Liver (tissue), 8 donors: ENCODE measurements at regions not wholly inside any gene's neighbourhood (a gene's known extent, or its start where the extent isn't known, plus 50 kb on each side); places are given as distances from the start of the nearest gene placed in this dataset.

ENCODE experiments used
- DNase-seq: peaks from one replicate; pipeline ENCODE4 v3.0.0-alpha.2; 2017; ENCODE audit warnings: low spot score
- H3K27ac ChIP-seq, 2 donors: one replicate each; pipeline ENCODE4 v1.7.0; 2013; ENCODE audit warnings: inconsistent platforms in 2 of 2, low read length in 2 of 2, control low read depth in 1 of 2, low read depth in 1 of 2, mild to moderate bottlenecking in 1 of 2
- H3K27me3 ChIP-seq, 4 donors: one replicate each; pipeline versions ENCODE4 v1.6.1 to v1.7.0; 2013; ENCODE audit warnings: low read length in 3 of 4, inconsistent platforms in 1 of 4, mild to moderate bottlenecking in 1 of 4, moderate library complexity in 1 of 4; ENCODE audit not compliant: control insufficient read depth in 4 of 4, insufficient read depth in 4 of 4
- H3K36me3 ChIP-seq, 4 donors: one replicate each; pipeline versions ENCODE4 v1.6.1 to v1.7.0; 2013; ENCODE audit warnings: low read length in 3 of 4, mild to moderate bottlenecking in 3 of 4, low read depth in 1 of 4, moderate library complexity in 1 of 4; ENCODE audit not compliant: control insufficient read depth in 4 of 4, insufficient read depth in 3 of 4
- H3K4me1 ChIP-seq, 4 donors: one replicate each; pipeline versions ENCODE4 v1.6.1 to v1.7.0; 2013; ENCODE audit warnings: low read length in 3 of 4, mild to moderate bottlenecking in 3 of 4, moderate library complexity in 1 of 4; ENCODE audit not compliant: control insufficient read depth in 4 of 4, insufficient read depth in 4 of 4
- H3K4me3 ChIP-seq, 3 donors: one replicate each; pipeline versions ENCODE4 v1.6.1 to v1.7.0; 2013; ENCODE audit warnings: low read length in 3 of 3, control low read depth in 1 of 3, low read depth in 1 of 3, mild to moderate bottlenecking in 1 of 3
- H3K9ac ChIP-seq, 2 donors: one replicate each; pipeline ENCODE4 v1.7.0; 2013; ENCODE audit warnings: low read length in 2 of 2, mild to moderate bottlenecking in 2 of 2, moderate library complexity in 2 of 2, control low read depth in 1 of 2, low read depth in 1 of 2
- H3K9me3 ChIP-seq, 4 donors: one replicate each; pipeline versions ENCODE4 v1.6.1 to v1.7.0; 2013; ENCODE audit warnings: low read length in 3 of 4; ENCODE audit not compliant: control insufficient read depth in 4 of 4
- ATF3 ChIP-seq: IDR thresholded peaks from 2 replicates; pipeline ENCODE4 v1.6.1; 2016; ENCODE audit warnings: antibody characterized with exemption
- CTCF ChIP-seq: fragments of 150-350 bp; IDR thresholded peaks from 2 replicates; pipeline ENCODE4 v1.5.1; 2017; ENCODE audit warnings: improper control_type of control experiment, low read depth, low read length; ENCODE audit not compliant: missing input control
- EGR1 ChIP-seq, 2 donors: IDR thresholded peaks; 2 replicates each; pipeline ENCODE4 v1.6.1; 2016 to 2018; ENCODE audit warnings: antibody characterized with exemption in 2 of 2, low read depth in 2 of 2
- FOXA1 ChIP-seq: IDR thresholded peaks from 2 replicates; pipeline ENCODE4 v1.6.1; 2016; ENCODE audit warnings: antibody characterized with exemption
- GABPA ChIP-seq, 2 donors: IDR thresholded peaks in 1 of 2; conservative IDR thresholded peaks in 1 of 2; 2 replicates each; pipeline ENCODE4 v1.6.1; 2016; ENCODE audit warnings: antibody characterized with exemption in 2 of 2, mild to moderate bottlenecking in 1 of 2, moderate library complexity in 1 of 2
- HNF4A ChIP-seq, 2 donors: conservative IDR thresholded peaks; 2 replicates each; pipeline ENCODE4 v1.6.1; 2016; ENCODE audit warnings: antibody characterized with exemption in 2 of 2, mild to moderate bottlenecking in 2 of 2
- HNF4G ChIP-seq: IDR thresholded peaks from 2 replicates; pipeline ENCODE4 v1.6.1; 2016; ENCODE audit warnings: antibody characterized with exemption
- JUND ChIP-seq, 2 donors: IDR thresholded peaks; 2 replicates each; pipeline ENCODE4 v1.6.1; 2016; ENCODE audit warnings: antibody characterized with exemption in 2 of 2
- MAX ChIP-seq: IDR thresholded peaks from 2 replicates; pipeline ENCODE4 v1.6.1; 2016; ENCODE audit warnings: antibody characterized with exemption
- NR2F2 ChIP-seq: IDR thresholded peaks from 2 replicates; pipeline ENCODE4 v1.6.1; 2016; ENCODE audit warnings: antibody characterized with exemption
- SP1 ChIP-seq: IDR thresholded peaks from 2 replicates; pipeline ENCODE4 v1.6.1; 2018; ENCODE audit warnings: antibody characterized with exemption, mild to moderate bottlenecking
- TAF1 ChIP-seq: conservative IDR thresholded peaks from 2 replicates; pipeline ENCODE4 v1.6.1; 2016; ENCODE audit warnings: antibody characterized with exemption, mild to moderate bottlenecking
- ZBTB33 ChIP-seq: IDR thresholded peaks from 2 replicates; pipeline ENCODE4 v1.6.1; 2016; ENCODE audit warnings: antibody characterized with exemption
- WGBS: extraction: QIAGEN DNeasy Blood & Tissue Kit; methylation state at CpG from one replicate; pipeline ENCODE4 v1.1.7; 2013; 5-methylcytosine and 5-hydroxymethylcytosine counted together
- donor health status: healthy.
- donor health status: healthy.
- donor health status: healthy.
- donor health status: healthy.
- donor health status: healthy.

- TF ChIP-seq HNF4G (no peak), MAX (no peak), JUND (IDR thresholded peaks at IDR 0.05) (no peak), FOXA1 (no peak), CTCF (no peak), ZBTB33 (no peak), NR2F2 (no peak), TAF1 (no peak), EGR1 (IDR thresholded peaks at IDR 0.05; ENCODE audit: low read depth in 2 of 2) (no peak), ATF3 (no peak), GABPA (IDR thresholded peaks at IDR 0.05 in 1 of 2, conservative IDR thresholded peaks at IDR 0.05 in 1 of 2) (no peak), HNF4A (conservative IDR thresholded peaks at IDR 0.05) (no peak)
- H3K4me1 ChIP-seq = no peaks in the 10 kb centered on the region
- H3K9ac ChIP-seq = no peak overlapping the region
- H3K27me3 ChIP-seq = no peaks in the 10 kb centered on the region
- H3K36me3 ChIP-seq = no peaks in the 10 kb centered on the region
- H3K4me3 ChIP-seq = no peak overlapping the region
- no peak for DNase-seq
- H3K27ac ChIP-seq = no peak overlapping the region
- WGBS = 51% methylated on average over 3 of the region's 3 CpGs
- H3K9me3 ChIP-seq = no peaks in the 10 kb centered on the region
Measured at GRCh38 chr16:62249069-62249468, 212.8 kb upstream of the CDH8 start.

- no peaks in the 10 kb centered on the region for H3K36me3 ChIP-seq
- H3K27me3 ChIP-seq = peaks cover 0 to 3% (median 0%) of the 10 kb centered on the region in 4 donors
- H3K9ac ChIP-seq = no peak overlapping the region
- TF ChIP-seq JUND (IDR thresholded peaks at IDR 0.05) (no peak), ATF3 (no peak), SP1 (no peak), EGR1 (IDR thresholded peaks at IDR 0.05; ENCODE audit: low read depth in 2 of 2) (no peak), GABPA (IDR thresholded peaks at IDR 0.05 in 1 of 2, conservative IDR thresholded peaks at IDR 0.05 in 1 of 2) (no peak), ZBTB33 (no peak), HNF4G (no peak), NR2F2 (no peak)
- no peak overlapping the region for H3K4me3 ChIP-seq
- peaks cover 0 to 2% (median 0%) of the 10 kb centered on the region in 4 donors for H3K9me3 ChIP-seq
- no peak overlapping the region for H3K27ac ChIP-seq
- H3K4me1 ChIP-seq = no peaks in the 10 kb centered on the region
- 24% methylated on average over 1 of the region's 1 CpG for WGBS
- DNase-seq = no peak
Measured at GRCh38 chr16:62240722-62241121, 204.5 kb upstream of the CDH8 start.
